Astrocyte of the spinal cord (primary cell): ENCODE measurements at regions not wholly inside any gene's neighbourhood (a gene's known extent, or its start where the extent isn't known, plus 50 kb on each side); places are given as distances from the start of the nearest gene placed in this dataset.
"Not testable (repeated sequence)": the region's sequence is repeated elsewhere in the genome, so short reads cannot be mapped to it uniquely, and the experiment has no call there.

Source experiments
- DNase-seq: peaks from one replicate; pipeline ENCODE4 v3.0.0; 2011; ENCODE audit warnings: low read depth, low spot score
- H3K4me3 ChIP-seq: 2 replicates; pipeline ENCODE4 v1.5.1; 2011; ENCODE audit warnings: low read depth, mild to moderate bottlenecking, low read length, moderate library complexity
- in situ Hi-C: cut with HindIII; loops from 2 replicates; pipeline ENCODE4 v1.10.0; 2017; ENCODE audit warnings: low sequenced_read_pairs
- TF ChIP-seq, protein P1 (sequence below): IDR thresholded peaks from 2 replicates; pipeline ENCODE4 v1.5.1; 2012; ENCODE audit warnings: low read depth, mild to moderate bottlenecking, low read length, inconsistent platforms

DNA sequence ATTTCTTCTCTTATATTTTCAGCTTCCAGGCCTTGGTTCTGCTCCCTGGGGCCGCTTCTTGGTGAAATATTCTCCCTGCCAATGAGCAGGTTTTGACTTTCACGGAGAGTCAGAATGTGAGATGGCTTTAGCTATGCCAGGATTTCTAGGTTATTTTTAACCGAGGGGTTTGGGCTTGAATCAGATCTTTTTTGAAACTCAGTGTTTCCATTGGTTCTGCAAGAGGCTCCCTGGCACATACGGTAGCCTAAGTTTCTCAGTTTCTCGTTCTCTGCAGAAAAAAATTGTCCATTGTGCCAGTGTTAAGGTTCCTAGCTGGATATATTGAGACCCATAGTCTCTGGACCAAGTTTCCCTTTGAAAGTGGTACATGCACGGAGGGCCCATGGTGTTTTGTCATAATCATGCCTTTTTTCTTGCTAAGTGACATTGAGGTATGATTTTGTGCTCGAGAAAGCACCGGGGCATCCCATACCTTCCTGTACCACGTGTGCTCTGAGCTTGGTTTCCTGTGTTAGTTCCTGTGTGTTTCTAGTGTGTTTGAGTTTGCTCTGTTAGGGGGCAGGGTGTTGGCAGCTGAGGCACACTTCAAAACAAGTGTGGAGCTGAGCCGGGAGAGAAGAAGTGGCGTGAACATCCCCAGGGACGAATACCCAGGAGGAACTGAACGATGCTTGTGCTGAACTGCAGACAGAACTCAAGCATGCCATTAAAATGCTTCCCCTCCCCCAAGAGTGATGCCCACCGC lies 127.2 kb downstream of the HS3ST3B1 start:
- TF ChIP-seq, protein P1, sequence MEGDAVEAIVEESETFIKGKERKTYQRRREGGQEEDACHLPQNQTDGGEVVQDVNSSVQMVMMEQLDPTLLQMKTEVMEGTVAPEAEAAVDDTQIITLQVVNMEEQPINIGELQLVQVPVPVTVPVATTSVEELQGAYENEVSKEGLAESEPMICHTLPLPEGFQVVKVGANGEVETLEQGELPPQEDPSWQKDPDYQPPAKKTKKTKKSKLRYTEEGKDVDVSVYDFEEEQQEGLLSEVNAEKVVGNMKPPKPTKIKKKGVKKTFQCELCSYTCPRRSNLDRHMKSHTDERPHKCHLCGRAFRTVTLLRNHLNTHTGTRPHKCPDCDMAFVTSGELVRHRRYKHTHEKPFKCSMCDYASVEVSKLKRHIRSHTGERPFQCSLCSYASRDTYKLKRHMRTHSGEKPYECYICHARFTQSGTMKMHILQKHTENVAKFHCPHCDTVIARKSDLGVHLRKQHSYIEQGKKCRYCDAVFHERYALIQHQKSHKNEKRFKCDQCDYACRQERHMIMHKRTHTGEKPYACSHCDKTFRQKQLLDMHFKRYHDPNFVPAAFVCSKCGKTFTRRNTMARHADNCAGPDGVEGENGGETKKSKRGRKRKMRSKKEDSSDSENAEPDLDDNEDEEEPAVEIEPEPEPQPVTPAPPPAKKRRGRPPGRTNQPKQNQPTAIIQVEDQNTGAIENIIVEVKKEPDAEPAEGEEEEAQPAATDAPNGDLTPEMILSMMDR: no peak
- in situ Hi-C loops: no loop called here
- no peak overlapping the region for H3K4me3 ChIP-seq
- DNase-seq: no peak

DNA sequence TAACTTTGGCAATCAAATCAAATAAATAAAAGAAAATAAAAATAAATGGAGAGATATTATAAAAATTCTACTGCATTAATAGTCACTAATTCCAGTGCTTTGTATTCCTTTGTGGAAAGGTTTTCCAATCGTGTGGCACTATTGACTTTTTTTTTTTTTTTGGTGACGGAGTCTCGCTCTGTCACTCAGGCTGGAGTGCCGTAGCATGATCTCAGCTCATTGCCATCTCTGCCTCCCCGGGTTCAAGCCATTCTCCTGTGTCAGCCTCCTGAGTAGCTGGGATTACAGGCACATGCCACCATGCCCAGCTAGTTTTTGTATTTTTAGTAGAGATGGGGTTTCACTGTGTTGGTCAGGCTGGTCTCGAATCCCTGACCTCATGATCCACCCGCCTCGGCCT lies 122.3 kb downstream of the HS3ST3B1 start:
- H3K4me3 ChIP-seq, in situ Hi-C loops, DNase-seq: not testable (repeated sequence)

DNA sequence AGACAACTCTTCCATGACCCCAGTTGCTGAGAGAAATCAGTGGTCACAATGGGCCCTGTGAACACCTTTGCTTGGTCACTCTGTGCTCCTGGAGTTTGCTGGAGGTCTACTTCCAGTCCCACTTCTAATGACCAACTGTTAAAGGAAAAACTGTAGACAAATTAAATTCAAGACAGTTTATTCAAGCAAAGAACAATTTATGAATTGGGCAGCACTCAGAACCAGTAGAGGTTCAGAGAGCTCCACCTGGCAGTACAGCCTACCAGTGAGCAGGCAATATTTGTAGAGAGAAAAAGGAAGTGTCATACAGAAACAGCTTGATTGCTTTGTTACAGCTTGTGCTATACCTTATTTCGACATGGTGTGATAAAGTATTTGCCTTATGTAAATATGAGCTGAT lies 116.5 kb downstream of the HS3ST3B1 start:
- in situ Hi-C loops: no loop called here
- H3K4me3 ChIP-seq: no peak overlapping the region
- TF ChIP-seq, protein P1: no peak
- no peak for DNase-seq

DNA sequence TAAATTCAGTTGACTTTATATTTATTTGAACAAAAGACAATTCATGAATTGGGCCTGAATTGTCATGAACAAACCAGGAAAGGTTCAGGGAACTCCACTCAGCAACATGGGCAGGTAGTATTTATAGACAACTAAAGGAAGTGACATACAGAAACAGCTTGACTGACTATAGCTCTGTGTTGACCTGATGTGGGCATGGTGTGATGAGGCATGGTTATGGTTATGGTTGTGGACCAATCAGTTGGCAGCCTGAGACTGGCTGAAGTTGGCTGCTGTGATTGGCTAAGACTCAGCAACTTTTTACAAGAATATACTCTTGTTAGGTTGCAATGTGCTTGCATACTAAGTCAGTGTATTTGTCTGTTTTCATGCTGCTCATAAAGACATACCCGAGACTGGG lies 108.4 kb downstream of the HS3ST3B1 start:
- DNase-seq: no peak
- in situ Hi-C loops: no loop called here
- no peak overlapping the region for H3K4me3 ChIP-seq
- TF ChIP-seq, protein P1: no peak

DNA sequence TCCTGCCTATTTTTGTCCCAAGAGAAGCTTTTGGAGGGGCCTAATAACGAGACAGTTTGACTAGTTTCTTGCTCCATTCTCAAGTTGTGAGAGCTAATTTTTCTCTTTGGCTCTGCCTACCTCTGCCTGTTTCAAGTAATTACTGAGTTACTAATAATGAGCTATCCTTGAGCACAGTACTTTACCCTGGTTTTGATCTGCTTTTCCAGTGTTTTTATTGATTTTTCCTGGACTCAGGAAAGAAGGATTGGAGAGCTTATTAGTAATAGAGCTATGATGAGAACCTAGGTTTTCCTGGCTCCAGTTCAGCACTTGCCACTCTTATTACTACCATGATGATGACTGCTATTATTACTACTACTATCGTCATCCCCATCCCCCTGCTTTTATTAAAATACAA lies 106.7 kb downstream of the HS3ST3B1 start:
- DNase-seq: no peak
- TF ChIP-seq, protein P1: no peak
- in situ Hi-C loops: no loop called here
- no peak overlapping the region for H3K4me3 ChIP-seq

DNA sequence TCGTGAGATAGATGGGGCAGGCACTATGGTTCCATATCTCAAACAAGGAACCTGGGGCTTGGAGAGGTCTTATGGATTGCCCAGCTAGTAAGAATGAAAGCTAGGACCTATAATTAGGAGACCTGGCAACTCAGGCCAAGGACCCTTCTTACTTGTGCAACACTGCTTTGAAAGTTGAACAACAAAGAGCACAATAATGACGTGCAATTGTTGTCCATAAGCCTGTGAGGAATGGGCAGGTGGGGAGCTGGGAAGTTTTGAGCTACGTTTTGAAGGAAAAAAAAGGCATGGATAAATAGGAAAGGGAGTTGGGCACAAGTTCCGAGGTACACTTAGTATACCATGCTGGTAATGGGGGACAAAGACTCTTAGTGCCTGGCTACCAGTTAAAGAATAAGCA lies 104.3 kb downstream of the HS3ST3B1 start:
- no peak for DNase-seq
- TF ChIP-seq, protein P1: no peak
- no peak overlapping the region for H3K4me3 ChIP-seq
- in situ Hi-C loops: no loop called here
